8988T (cell line): ENCODE measurements at regions not wholly inside any gene's neighbourhood (a gene's known extent, or its start where the extent isn't known, plus 50 kb on each side); places are given as distances from the start of the nearest gene placed in this dataset.

Experiments
- DNase-seq: peaks from one replicate; pipeline ENCODE4 v3.0.0; 2011

GRCh38 chr5:40384782-40385390, 294.8 kb upstream of the PTGER4 start:
- DNase-seq: no peak

GRCh38 chr5:40383749-40384651, 295.7 kb upstream of the PTGER4 start:
- DNase-seq: no peak

GRCh38 chr5:40381676-40382363, 297.9 kb upstream of the PTGER4 start:
- DNase-seq: no peak

GRCh38 chr5:40381016-40381415, 298.7 kb upstream of the PTGER4 start:
- no peak for DNase-seq

GRCh38 chr5:40378396-40379177, 301.1 kb upstream of the PTGER4 start:
- no peak for DNase-seq

GRCh38 chr5:40376566-40376965, 303.1 kb upstream of the PTGER4 start:
- no peak for DNase-seq

- DNase-seq: no peak
These were observed 304.9 kb upstream of the PTGER4 start for GRCh38 chr5:40374853-40375252.

- DNase-seq: no peak
These were observed 311.5 kb upstream of the PTGER4 start for GRCh38 chr5:40368200-40368599.

- DNase-seq: no peak
These were observed 312.5 kb upstream of the PTGER4 start for GRCh38 chr5:40367255-40367654.

- no peak for DNase-seq
These were observed 314.1 kb upstream of the PTGER4 start for GRCh38 chr5:40365342-40366330.

GRCh38 chr5:40364441-40364840, 315.3 kb upstream of the PTGER4 start:
- DNase-seq: no peak

GRCh38 chr5:40361378-40361777, 318.3 kb upstream of the PTGER4 start:
- DNase-seq: no peak

- no peak for DNase-seq
These were observed 319.0 kb upstream of the PTGER4 start for GRCh38 chr5:40360685-40361084.

- DNase-seq: no peak
These were observed 319.9 kb upstream of the PTGER4 start for GRCh38 chr5:40359832-40360231.

GRCh38 chr5:40359093-40359492, 320.6 kb upstream of the PTGER4 start:
- DNase-seq: no peak

- no peak for DNase-seq
These were observed 323.5 kb upstream of the PTGER4 start for GRCh38 chr5:40356248-40356647.

GRCh38 chr5:40355846-40356245, 323.9 kb upstream of the PTGER4 start:
- DNase-seq: no peak

- DNase-seq: no peak
These were observed 324.5 kb upstream of the PTGER4 start for GRCh38 chr5:40355181-40355580.

GRCh38 chr5:40354171-40354570, 325.5 kb upstream of the PTGER4 start:
- no peak for DNase-seq

- DNase-seq: no peak
These were observed 326.3 kb upstream of the PTGER4 start for GRCh38 chr5:40353442-40353841.

- DNase-seq: no peak
These were observed 331.6 kb upstream of the PTGER4 start for GRCh38 chr5:40347981-40348725.
